ENCODE measurements at regions not wholly inside any gene's neighbourhood (a gene's known extent, or its start where the extent isn't known, plus 50 kb on each side); places are given as distances from the start of the nearest gene placed in this dataset.

DNA sequence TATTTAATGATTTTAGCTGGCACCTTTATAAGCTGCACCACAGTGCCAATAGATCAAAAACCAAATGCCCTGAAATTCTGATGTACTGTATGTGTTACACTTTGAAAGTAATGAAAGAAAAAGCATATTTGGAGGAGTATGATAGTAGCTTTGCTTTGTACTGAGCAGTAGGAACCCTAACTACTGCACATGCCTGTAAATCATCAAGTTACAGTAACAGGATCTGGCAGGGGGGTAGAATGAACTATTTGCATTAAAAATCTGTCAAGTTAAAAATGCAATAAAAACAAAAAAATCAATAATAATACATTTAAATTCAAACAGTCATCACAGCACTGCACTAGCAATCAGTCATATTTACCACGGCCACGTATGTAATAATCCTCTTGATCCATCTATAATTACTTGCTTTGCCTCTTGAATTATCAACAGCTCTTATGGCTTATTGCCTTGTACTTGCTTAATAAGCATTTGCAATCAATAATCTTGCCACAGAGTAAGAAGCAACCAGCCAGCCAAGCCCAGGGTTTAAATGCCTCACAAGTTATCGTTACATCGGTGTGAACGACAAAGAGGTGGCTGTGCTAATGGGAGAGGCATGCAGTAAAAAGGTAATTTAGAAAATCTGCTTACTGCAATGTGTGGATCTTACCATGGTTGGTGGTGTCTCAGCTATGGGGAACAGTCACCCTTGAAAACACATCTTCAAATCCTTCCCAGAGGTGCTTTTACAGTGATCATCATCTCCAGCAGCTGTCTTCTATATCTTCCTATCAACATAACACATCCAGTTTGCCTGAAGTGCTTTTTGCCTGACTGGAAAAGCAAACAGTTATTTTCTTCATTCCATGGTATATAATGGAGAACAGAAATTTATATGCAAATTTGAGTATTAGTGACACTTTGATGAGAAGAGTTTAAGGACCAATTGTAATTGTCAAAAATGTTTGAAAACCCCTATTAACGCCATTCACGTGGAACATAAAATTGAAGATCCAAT, 1812.1 kb upstream of the ADGRL3 start:
- Mint-ChIP-seq H3K36me3 (ENCODE audit: unreplicated experiment) (no peaks in the 10 kb centered on the region), H3K4me3 (ENCODE audit: unreplicated experiment) (no peak overlapping the region), H3K4me1 (ENCODE audit: unreplicated experiment) (no peaks in the 10 kb centered on the region), H3K9me3 (ENCODE audit: unreplicated experiment) (peaks cover 2% of the 10 kb centered on the region), H3K27ac (ENCODE audit: unreplicated experiment) (no peak overlapping the region), H3K27me3 (ENCODE audit: unreplicated experiment) (no peaks in the 10 kb centered on the region)
- TF ChIP-seq, protein P1, sequence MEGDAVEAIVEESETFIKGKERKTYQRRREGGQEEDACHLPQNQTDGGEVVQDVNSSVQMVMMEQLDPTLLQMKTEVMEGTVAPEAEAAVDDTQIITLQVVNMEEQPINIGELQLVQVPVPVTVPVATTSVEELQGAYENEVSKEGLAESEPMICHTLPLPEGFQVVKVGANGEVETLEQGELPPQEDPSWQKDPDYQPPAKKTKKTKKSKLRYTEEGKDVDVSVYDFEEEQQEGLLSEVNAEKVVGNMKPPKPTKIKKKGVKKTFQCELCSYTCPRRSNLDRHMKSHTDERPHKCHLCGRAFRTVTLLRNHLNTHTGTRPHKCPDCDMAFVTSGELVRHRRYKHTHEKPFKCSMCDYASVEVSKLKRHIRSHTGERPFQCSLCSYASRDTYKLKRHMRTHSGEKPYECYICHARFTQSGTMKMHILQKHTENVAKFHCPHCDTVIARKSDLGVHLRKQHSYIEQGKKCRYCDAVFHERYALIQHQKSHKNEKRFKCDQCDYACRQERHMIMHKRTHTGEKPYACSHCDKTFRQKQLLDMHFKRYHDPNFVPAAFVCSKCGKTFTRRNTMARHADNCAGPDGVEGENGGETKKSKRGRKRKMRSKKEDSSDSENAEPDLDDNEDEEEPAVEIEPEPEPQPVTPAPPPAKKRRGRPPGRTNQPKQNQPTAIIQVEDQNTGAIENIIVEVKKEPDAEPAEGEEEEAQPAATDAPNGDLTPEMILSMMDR (IDR thresholded peaks at IDR 0.05), result no peak
- DNase-seq (ENCODE audit: extremely low spot score, unreplicated experiment), result no peak

DNA sequence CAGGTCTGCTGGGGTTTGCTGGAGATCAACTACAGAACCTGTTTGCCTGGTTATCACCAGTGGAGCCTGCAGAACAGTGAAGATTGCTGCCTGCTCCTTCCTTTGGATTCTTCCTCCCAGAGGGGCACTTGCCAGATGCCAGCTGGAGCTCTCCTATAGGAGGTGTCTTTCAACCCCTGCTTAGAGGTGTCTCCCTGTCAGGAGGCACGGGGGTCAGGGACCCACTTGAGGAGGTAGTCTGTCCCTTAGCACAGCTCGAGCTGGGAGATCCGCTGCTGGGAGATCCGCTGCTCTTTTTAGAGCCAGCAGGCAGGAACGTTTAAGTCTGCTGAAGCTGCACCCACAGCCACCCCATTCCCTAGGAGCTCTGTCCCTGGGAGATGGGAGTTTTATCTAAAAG, 1806.3 kb upstream of the ADGRL3 start:
- H3K9me3 Mint-ChIP-seq (ENCODE audit: unreplicated experiment), result peaks cover 5% of the 10 kb centered on the region
- TF ChIP-seq, protein P1 (IDR thresholded peaks at IDR 0.05), result no peak
- H3K4me3 Mint-ChIP-seq (ENCODE audit: unreplicated experiment), result no peak overlapping the region
- no peaks in the 10 kb centered on the region for H3K27me3 Mint-ChIP-seq (ENCODE audit: unreplicated experiment)
- no peak overlapping the region for H3K27ac Mint-ChIP-seq (ENCODE audit: unreplicated experiment)
- H3K36me3 Mint-ChIP-seq (ENCODE audit: unreplicated experiment), result no peaks in the 10 kb centered on the region
- H3K4me1 Mint-ChIP-seq (ENCODE audit: unreplicated experiment), result no peaks in the 10 kb centered on the region
- DNase-seq (ENCODE audit: extremely low spot score, unreplicated experiment), result no peak

DNA sequence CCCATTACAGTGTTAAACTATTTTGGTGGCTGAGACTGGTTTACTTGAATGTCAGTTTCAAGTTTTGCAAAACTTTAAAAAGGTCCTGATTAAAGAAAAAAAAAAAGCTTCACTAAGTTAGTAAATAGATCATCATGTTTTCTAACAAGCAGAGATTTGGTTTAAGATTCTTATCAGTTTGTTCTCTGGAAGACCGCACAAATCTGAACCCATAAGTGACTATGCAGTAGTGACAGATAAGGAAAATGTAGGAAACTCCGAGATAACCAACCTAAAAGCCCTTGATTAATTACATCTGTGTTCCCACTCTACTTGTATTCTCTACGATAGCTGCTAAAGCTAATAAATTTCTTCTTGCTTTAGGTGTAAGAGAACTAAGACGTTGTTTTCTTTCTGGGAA, 1799.8 kb upstream of the ADGRL3 start:
- DNase-seq (ENCODE audit: extremely low spot score, unreplicated experiment), result no peak
- Mint-ChIP-seq H3K4me1 (ENCODE audit: unreplicated experiment) (no peaks in the 10 kb centered on the region), H3K4me3 (ENCODE audit: unreplicated experiment) (no peak overlapping the region), H3K9me3 (ENCODE audit: unreplicated experiment) (no peaks in the 10 kb centered on the region), H3K27me3 (ENCODE audit: unreplicated experiment) (peaks cover 4% of the 10 kb centered on the region), H3K27ac (ENCODE audit: unreplicated experiment) (no peak overlapping the region), H3K36me3 (ENCODE audit: unreplicated experiment) (no peaks in the 10 kb centered on the region)
- TF ChIP-seq, protein P1 (IDR thresholded peaks at IDR 0.05), result no peak

DNA sequence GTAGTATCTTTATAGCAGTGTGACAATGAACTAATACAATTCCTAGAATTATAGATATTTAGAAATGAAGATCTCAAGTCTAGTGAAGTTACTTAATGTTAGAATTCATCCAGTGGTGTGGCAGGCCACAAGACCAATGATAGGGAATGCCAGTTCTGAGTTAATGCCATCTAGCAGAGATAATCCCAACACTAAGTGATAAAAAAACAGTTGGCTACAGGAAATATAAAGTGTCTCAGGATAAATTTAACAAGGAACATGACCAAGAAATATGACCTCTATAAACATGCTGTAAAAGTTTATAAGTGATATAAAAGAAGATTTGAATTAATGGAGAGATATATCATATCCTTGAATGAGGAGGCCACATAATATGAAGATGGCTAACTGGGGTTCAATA, 1790.5 kb upstream of the ADGRL3 start:
- Mint-ChIP-seq H3K36me3 (ENCODE audit: unreplicated experiment) (no peaks in the 10 kb centered on the region), H3K4me3 (ENCODE audit: unreplicated experiment) (no peak overlapping the region)

DNA sequence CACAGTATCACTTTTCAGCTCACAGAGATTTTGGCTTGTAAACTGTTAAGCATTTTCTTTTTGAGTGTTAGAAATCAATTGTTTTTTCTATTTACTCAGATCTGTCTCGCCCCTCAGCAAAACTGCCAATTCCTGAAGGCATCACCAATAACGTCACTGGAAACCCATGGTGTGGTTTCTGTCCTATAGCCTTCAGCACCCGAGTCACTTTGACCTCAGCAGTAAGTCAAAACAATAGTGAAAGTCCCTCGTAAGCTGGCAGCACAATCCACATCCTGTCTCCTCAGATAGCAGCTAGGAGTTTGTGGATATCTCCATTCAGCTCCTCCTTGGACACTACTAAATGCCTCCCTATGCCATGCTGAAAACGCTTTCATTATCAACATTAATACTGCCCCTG, 1787.4 kb upstream of the ADGRL3 start:
- no peak overlapping the region for H3K4me3 Mint-ChIP-seq (ENCODE audit: unreplicated experiment)
- TF ChIP-seq, protein P1 (IDR thresholded peaks at IDR 0.05), result no peak
- peaks cover 3% of the 10 kb centered on the region for H3K9me3 Mint-ChIP-seq (ENCODE audit: unreplicated experiment)
- H3K27ac Mint-ChIP-seq (ENCODE audit: unreplicated experiment), result no peak overlapping the region
- peaks cover 2% of the 10 kb centered on the region for H3K27me3 Mint-ChIP-seq (ENCODE audit: unreplicated experiment)
- no peak for DNase-seq (ENCODE audit: extremely low spot score, unreplicated experiment)
- H3K4me1 Mint-ChIP-seq (ENCODE audit: unreplicated experiment), result no peaks in the 10 kb centered on the region
- no peaks in the 10 kb centered on the region for H3K36me3 Mint-ChIP-seq (ENCODE audit: unreplicated experiment)

More for the DNA sequence above, 1790.5 kb upstream of the ADGRL3 start:
- TF ChIP-seq, protein P1 (IDR thresholded peaks at IDR 0.05), result no peak
- no peak for DNase-seq (ENCODE audit: extremely low spot score, unreplicated experiment)
- Mint-ChIP-seq H3K9me3 (ENCODE audit: unreplicated experiment) (peaks cover under 1% of the 10 kb centered on the region), H3K27me3 (ENCODE audit: unreplicated experiment) (peaks cover 2% of the 10 kb centered on the region), H3K27ac (ENCODE audit: unreplicated experiment) (no peak overlapping the region), H3K4me1 (ENCODE audit: unreplicated experiment) (no peaks in the 10 kb centered on the region)
